PC-3 (cell line): ENCODE measurements at regions not wholly inside any gene's neighbourhood (a gene's known extent, or its start where the extent isn't known, plus 50 kb on each side); places are given as distances from the start of the nearest gene placed in this dataset.

Experiments
- CTCF ChIP-seq: fragments of 300-600 bp; sonication (generic); conservative IDR thresholded peaks from 2 replicates; pipeline ENCODE4 v1.5.1; 2017; ENCODE audit warnings: antibody characterized with exemption, low read depth, mild to moderate bottlenecking, low read length
- EZH2 ChIP-seq: fragments of 300-600 bp; sonication (generic); IDR thresholded peaks from one replicate; pipeline ENCODE4 v1.6.1; 2017; ENCODE audit warnings: antibody characterized with exemption, mild to moderate bottlenecking, low read length; ENCODE audit not compliant: unreplicated experiment
- EZH2phosphoT487 ChIP-seq: fragments of 300-600 bp; sonication (generic); IDR thresholded peaks from 2 replicates; pipeline ENCODE4 v1.6.1; 2018; ENCODE audit warnings: mild to moderate bottlenecking, antibody characterized with exemption, low read length, borderline replicate concordance

- TF ChIP-seq EZH2phosphoT487, result no peak
- TF ChIP-seq CTCF, result no peak
- no peak for TF ChIP-seq EZH2
These were observed 471.2 kb upstream of the CCDC54 start for GRCh38 chr3:106906074-106906473.
